ENCODE measurements at regions not wholly inside any gene's neighbourhood (a gene's known extent, or its start where the extent isn't known, plus 50 kb on each side); places are given as distances from the start of the nearest gene placed in this dataset.
"Not testable (repeated sequence)": the region's sequence is repeated elsewhere in the genome, so short reads cannot be mapped to it uniquely, and the experiment has no call there.

DNA sequence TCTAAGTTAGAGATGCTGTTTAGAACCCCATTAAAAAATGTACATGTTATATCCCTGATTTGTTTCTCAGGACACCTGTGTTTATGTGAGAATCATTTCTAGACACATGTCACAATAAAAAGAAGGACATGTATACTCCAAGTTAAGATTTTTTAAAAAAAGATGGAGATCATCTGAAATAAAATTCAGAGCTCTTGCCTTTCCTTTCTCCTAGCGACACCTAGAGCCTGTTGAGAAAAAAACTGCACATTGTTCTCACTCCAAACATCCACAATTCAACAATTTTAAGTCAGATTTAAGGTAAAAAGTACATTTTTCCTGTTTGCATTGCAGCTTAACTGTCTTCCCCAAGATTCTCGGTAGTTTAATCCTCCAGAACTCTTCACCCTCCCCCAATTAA lies 171.8 kb downstream of the ATP6V0E2 start:
- not testable (repeated sequence) for DNase-seq (ENCODE audit: extremely low read depth in 1 of 2, low read depth in 1 of 2)

DNA sequence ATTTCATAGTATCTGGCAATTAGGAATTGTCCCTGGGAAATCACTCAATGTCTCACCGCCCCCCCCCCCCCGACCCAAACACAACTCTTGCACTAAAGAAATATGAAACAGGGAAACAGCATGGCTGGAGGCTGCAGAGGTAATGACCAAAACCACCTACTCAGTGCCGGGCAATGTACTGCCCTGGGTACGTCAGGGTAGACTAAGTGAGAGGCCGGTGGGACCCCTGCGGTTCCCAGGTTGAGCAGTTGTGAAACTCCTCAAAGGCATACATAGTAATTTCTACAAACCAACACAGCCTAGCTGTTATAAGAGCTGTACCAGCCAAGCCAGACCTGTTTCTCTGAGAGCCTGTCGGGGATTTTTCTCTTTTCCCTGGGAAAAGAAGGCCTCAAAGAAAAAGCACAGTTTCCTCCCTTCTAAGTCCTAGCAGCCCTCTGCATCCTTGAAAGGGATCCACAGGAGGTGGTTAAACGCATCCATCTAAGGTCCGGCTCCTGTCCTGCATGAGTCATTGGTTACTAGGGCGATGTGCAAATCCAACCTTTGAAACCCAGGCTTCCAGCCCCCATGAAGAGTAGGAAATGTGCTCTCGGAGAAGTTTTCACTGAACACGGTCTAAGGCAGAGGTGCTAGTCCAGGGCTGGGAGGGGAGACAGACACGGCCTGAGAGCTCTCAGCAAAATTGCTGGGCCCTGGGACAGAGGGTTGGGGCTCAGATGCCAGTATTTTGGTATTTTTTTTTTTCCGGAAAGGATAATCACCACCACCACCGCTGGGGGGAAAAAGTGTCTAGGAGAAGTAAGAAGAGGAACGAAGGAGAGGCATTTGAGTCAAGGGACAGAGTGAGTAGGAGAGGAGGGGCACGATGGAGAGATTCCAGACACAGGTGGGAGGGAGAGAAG lies 172.8 kb downstream of the ATP6V0E2 start:
- DNase-seq (ENCODE audit: extremely low read depth in 1 of 2, low read depth in 1 of 2) = not testable (repeated sequence)

DNA sequence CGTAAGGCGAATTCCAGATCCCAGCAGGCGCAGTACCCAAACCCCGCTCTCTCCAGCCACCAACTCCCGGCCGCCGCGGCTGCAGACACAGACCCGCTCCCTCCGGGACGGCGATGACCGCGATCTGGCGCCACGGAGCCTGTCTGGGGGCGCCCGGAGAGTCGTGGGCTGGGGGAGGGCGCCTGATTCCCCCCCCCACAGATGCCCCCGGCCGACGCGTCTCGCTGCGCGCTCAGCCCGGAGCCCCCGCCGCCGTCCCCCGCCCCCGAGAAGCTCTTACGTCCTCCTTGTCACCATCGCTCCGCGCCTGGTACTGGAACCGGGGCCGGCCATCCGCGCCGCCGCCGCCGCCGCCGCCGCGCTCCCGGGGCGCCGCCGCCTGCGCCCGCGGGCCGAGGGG lies 173.6 kb downstream of the ATP6V0E2 start:
- DNase-seq (ENCODE audit: extremely low read depth in 1 of 2, low read depth in 1 of 2) = not testable (repeated sequence)

DNA sequence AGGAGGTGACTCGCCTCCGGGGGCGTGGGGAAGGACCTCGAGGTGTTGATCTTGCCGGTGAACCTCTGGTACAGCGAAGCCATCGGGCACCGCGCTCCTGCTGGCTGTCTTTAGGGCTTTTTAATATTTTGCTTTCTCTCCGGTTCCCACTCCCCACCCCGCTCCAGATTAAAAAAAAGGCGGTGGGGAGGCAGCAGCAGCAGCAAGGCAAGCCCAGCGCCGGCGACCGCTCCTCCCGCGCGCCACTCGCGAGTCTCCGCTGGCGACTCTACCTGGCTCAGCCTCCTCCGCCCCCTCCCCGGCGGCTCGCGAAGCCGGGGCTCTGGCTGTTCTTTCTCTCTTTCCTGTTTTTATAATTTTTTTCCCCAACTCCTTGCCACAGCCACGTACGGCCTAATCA lies 174.0 kb downstream of the ATP6V0E2 start:
- DNase-seq (ENCODE audit: extremely low read depth in 1 of 2, low read depth in 1 of 2) = not testable (repeated sequence)

DNA sequence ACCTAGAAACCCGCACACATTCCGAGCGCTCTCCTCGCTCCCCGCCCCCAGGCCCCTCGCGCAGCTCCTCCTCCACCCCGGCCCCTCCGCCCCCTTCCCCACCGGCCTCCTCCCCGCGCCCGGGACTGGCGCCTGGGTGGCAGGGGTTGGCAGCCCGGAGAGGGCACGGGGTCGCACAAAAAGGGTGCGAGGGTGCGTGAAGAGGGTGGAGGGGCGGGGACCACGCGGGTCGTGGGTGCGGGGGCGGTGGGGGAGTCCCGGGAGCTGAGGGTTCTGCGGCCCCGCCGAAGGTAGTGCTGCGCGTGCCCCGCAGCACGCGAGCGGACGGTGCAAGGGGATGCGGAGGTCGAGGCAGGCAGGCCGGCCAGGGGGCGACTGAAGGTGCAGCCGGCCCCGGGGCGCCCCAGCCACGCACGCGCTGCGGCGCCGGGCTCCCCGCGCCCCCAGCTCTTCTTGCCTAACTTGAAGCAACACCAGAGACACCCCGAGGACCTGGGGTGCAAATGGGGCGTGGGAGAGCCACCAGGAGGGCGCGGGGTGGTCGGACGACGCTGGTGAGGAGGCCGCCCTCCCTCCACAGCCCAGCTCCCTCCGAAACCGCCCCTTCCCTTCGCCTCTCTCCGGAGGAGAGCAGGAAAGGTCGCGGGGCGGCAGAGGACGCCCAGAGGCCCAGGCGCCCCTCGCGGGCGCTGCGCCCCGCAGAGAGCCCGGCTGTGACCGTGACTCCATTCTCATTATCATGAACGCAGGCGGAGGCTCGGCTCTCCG lies 174.7 kb downstream of the ATP6V0E2 start:
- DNase-seq (ENCODE audit: extremely low read depth in 1 of 2, low read depth in 1 of 2) = not testable (repeated sequence)

DNA sequence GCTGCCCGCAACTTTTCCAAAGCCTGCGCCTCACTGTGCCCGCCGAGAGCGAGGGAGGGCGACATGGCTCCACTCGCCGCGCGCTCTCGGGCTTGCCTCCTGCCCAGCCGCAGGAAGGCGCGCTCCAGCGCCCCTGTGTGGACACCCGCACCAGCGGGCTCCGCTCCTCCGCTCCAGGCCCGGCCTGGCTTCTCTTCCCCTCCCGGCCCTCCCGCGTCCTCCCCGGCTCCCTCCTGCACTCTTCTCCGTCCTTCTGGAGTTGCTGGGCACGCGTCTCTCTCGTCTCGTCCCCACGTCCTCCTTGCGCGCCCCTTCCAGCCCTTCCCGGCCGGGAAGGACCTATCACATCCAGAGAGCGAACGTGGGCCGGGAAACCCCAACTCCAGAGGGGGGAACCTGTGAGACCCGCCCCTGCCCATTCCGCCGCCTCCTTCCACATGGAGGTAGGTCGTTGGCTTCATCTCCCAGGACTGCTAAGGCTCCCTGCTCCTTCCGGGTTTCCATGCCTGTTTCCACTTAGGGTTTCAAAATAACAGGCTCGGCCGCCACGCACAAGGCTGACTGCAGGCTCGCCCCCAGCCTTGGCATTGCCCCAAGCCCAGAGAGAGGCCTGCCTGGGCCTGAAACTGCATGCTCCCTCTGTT lies 175.4 kb downstream of the ATP6V0E2 start:
- DNase-seq (ENCODE audit: extremely low read depth in 1 of 2, low read depth in 1 of 2) = not testable (repeated sequence)

DNA sequence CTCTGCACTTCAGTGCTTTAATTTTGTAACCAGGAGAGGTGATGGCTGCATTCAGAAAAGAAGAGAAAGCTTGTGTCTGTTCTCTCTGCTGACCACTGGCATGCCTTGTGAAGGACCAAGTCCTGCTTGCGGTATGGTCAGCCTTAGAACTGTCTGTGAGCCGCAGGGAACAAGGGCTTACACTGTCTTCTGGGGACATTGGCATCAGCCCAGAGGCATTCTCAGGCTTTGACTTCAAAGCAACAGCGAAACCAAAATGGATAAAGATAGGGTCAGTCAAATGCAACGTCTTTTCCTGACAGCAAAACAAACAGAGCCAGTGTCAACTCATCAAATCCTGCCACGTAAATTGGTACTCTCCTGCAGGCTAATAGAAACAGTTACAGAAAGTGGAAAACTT lies 179.6 kb downstream of the ATP6V0E2 start:
- not testable (repeated sequence) for DNase-seq (ENCODE audit: extremely low read depth in 1 of 2, low read depth in 1 of 2)

DNA sequence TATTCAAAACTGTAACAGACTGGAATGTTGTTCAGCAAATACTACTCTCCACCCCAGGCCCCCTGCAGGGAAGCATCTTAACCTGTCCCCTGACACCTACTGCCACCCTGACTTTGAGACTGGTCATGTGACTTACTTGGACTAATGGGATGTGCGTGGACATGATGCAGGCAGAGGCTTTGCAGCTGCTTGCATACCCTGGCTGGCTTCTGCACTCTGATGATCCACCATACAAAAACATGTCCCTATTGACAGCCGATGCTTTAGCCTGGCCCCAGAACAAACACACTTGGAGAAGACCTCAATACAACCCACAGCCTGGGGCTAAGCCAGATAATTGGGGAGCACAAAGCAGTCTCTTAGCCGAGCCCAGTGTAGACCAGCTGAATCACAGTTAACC lies 180.5 kb downstream of the ATP6V0E2 start:
- not testable (repeated sequence) for DNase-seq (ENCODE audit: extremely low read depth in 1 of 2, low read depth in 1 of 2)

DNA sequence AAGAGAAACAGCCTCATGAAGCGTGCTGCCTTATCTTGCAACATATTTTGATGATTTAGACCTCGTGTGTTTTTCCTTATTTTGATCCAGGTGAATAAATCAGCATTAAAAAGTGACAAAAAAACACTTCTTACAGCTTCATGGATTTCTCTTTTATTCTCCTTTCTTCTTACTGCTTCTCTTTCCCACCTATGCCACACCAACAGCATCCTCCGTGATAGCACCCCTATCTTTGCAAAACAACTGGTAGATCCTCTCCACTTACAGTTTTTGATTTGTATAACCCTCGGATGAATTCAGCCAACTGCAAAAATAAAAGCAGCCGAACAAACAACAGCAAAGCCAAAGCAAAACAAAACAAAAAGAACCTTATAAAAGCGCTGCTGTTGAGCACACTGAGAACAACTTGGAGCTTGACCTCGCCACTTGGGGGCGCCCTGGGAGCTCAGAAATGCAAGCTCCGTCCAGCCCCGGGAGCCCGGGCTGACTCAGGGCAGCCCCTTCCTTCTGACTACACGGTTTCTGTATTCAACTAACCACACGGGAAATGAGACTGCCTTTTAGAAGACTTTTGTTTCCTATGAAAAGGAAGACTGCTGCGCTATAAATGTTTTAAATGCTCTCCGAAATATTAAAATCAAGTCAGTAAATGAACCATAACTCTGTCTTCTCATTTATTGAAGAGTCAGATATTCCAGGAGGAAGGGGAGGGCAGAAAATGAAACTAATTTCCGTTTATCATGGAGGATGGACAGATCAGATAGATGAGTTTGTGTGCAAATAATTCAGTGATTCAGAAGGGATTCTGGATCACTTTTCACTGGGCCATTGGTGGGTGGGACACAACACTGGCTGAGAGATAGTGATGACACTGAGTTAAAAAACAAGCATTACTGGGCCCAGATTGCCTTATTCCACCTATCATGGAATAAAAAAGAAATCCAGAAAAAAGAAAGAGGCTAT lies 186.8 kb downstream of the ATP6V0E2 start:
- peak; percentile 44 to 74 for DNase-seq (ENCODE audit: extremely low read depth in 1 of 2, low read depth in 1 of 2)

DNA sequence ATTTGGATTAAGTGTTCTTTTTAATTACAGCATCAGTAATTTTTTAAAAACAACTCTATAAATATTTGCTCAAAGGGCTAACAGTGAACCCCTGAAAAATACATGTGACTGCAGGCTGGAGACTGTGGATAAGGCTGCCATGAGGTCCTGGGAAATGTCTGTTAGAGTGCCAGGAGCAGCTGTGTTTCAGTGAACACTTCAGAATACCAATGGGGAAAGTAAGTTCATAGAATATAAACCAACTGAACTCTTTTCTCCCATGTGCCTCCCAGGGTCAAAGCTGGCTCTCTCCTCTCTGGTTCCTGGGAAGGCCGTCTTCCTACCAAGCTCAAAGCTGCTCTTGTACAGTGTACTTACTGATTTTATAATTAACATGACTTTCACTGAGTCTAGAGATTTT lies 189.4 kb downstream of the ATP6V0E2 start:
- DNase-seq (ENCODE audit: extremely low read depth in 1 of 2, low read depth in 1 of 2) = not testable (repeated sequence)

DNA sequence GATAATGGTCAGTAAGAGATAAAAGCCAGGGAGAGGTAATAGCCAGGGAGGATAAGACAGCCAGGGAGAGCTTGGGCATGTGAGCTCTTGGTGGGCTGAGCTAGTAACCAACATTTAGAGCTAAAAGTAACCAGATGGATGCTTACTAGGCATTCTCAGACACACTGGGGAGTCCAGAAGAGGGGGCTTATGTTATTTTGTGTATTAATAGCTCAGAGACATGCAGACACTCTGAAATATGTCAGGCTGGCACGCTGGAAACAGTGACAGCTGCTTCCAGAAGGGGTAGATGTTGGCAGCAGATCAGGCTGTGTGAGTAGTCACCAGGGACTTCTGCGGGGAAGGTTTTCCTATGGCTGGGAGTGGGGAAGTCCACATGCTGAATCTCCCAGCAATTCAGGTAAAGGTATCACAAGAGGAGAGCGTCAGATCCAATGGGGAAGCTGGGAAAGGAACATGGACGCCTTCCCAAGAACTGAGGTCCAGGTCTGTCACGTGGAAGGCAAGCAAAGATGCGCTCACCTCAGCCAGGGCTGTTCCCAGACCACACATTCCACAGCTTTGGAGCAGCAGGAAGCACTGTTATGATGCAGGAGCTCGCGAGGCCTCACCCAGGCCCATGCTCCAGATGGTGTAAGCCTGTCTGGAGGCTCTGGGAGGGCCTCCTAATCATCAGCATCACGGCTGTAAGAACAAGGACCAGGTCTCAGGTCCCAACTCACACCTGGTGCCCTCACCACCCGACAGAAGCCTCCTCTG lies 196.0 kb downstream of the ATP6V0E2 start:
- DNase-seq (ENCODE audit: extremely low read depth in 1 of 2, low read depth in 1 of 2) = not testable (repeated sequence)

DNA sequence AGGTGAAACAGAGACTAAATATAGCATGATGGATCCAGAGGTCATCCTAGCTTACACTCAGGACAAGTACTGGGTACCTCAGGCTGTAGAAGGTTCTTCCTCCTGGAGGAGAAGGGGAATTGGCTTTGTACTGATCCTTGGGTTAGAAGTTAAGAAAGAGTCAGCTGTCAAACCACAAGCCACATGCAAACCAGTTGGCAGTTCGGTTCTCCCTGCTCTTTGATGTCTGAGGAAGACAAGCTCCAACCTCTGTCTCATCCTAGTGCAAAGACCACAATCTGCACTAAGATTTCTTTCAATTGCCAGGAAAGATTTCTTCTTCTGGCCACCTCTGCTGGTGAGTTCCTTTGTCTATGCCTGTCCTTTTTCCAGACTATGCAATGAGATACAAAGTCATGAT lies 203.8 kb downstream of the ATP6V0E2 start:
- DNase-seq (ENCODE audit: extremely low read depth in 1 of 2, low read depth in 1 of 2) = not testable (repeated sequence)

DNA sequence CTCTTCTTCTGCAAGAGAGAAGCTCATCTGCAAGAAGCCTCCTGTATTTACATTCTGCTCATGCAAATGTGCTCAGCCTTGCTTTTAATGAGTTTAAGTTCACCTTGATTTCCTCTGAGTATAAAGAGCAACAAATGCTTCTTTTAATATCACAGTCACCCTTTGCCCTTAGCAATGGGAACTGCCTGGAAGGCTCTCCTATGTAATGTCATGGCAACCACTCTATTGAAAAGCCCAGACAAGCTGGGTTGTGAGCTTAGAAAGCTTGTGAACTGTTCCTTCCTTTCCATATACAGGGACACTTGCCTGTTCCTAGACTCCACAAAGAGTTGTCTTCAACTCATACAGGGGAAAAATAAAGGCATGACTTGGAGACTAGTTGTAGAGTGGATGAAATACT lies 208.1 kb downstream of the ATP6V0E2 start:
- DNase-seq (ENCODE audit: extremely low read depth in 1 of 2, low read depth in 1 of 2) = not testable (repeated sequence)

DNA sequence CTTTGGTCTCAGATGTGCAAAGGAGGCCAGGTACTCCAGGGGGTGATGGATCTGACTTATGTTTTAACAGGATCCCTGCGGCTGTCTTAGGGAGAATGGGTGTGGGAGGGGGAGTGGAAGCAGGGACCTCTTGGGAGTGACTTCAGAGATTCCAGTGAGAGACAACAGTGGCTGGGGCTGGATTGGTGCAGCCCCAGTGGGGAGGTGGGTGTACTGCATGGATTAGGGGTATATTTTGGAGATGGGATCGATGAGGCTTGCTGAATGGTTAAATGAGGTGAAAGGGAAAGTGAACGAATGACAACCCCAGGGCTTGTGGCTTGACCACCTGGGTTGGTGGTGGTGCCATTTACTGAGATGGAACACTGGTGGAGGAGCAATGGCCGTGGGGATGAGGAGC lies 211.0 kb downstream of the ATP6V0E2 start:
- not testable (repeated sequence) for DNase-seq (ENCODE audit: extremely low read depth in 1 of 2, low read depth in 1 of 2)

DNA sequence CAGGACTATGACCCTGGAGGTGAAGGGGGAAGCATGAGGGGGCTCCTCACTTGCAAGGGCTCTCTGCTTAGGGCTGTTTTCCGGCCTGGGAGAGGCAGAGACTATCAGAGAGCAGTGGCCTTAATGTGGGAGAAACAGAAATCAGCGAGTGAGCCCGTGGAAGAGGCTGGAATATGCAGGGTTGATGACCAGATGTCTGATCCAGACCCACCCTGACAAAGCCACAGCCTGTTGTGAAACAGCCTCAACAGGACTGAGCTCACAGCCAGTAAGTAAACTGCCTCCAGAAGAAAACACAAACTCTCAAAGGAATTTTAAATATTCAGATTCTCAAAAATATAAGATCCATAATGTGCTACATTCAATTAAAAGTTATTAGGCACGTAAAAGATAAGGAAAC lies 213.7 kb downstream of the ATP6V0E2 start:
- DNase-seq (ENCODE audit: extremely low read depth in 1 of 2, low read depth in 1 of 2) = not testable (repeated sequence)

DNA sequence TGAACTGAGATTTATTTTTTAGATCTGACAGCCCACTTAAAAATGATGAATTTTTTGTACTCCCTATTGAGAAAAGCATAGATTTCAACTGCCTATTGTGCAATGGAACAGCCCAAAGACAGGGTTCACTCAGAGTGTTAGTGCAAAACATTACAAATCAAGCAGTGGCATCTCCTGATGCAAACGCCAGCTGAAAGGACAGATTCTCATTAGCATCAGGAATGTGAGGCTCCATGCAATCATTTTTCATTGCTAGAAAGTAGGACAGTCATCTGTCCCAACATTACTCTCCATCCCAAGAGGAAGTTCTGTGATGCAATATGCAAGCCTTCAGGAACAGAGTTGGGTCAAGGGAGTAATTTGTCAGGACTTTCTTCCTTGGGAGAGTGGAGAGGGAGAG lies 215.4 kb downstream of the ATP6V0E2 start:
- not testable (repeated sequence) for DNase-seq (ENCODE audit: extremely low read depth in 1 of 2, low read depth in 1 of 2)

DNA sequence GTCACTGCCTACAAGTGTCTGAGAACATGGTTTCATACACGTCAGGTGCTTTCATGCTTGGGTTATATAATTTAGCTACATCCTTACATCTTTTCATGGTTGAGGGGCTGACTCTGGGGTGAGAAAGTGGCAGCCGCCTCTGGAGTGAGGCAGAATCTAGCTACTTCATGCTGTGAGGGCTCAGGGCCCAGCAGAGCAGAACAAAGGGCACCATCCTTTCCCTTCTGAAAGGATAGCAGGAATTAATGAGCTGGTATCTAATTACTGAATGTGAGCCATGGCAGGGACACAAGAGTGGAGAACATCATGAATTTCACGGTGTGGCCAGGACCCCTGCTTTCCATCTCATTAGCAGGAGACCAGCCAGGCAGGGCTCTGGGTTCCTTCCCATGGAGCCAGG lies 217.0 kb downstream of the ATP6V0E2 start:
- DNase-seq (ENCODE audit: extremely low read depth in 1 of 2, low read depth in 1 of 2) = not testable (repeated sequence)

DNA sequence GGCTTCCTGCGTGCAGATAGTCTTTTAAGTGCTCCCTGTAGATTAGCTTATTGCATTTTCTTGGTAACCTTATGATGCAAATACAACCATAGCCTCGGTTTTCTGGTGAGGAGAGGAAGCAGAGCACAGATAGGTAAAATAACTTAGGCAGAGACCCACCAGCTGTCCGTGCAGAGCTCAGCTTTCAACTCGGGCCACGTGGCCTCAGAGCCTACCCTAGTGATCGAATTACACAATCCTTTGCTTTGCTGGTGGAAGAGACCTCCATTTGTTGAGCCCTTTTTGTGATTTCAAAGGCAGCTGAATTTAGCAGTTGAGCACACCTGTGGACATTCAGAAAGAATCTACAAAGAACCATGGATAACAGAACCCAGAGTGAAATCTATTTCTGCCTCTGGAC lies 220.1 kb downstream of the ATP6V0E2 start:
- not testable (repeated sequence) for DNase-seq (ENCODE audit: extremely low read depth in 1 of 2, low read depth in 1 of 2)

DNA sequence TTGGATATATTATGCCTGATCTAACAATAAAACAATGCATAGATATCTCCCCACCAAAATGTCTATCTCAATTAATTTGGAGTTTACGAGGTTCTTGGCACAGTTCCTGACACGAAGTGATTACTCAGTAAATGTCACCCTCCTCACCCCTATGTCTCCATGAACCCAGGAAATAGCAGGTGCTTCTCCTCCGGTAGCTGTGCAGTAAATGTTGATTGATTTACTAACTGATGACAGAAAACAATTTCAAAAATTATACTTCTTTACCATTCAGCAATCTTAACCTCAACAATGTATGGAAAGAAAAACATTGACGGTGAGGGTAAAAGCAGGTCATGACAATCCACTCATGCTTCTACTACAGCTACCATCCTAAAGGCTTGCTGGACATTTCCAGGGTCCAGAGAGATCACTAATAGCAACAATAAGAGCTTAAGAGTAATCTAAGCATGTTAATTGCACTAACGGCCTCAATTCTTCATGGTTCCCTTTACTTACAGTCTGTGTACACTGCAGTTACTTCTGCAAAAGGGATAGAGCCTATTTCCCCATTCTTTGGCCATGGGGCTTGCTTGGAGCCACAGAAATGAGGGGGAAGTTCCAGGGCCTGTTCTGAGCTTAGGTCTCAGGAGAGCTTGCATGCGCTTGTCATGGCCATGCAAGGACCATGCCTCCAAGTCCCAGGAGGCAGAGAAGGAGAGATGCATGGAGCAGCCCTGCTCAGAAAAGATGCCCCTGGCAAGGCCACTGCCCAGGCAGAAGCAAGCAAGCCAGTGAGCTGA lies 222.6 kb downstream of the ATP6V0E2 start:
- not testable (repeated sequence) for DNase-seq (ENCODE audit: extremely low read depth in 1 of 2, low read depth in 1 of 2)
